WTC11 (cell line): ENCODE measurements at regions not wholly inside any gene's neighbourhood (a gene's known extent, or its start where the extent isn't known, plus 50 kb on each side); places are given as distances from the start of the nearest gene placed in this dataset.

Experiments
- ATAC-seq: fragments of 200-7000 bp; cut with Tn5 transposase; 2 replicates; pipeline ENCODE4 v1.10.0; 2021; ENCODE audit warnings: mild to moderate bottlenecking, moderate library complexity
- CTCF ChIA-PET: fragments of 300-600 bp; sonication (Branson Sonifier 250); formaldehyde crosslinking; loops from one replicate; lab custom pipeline; 2021; ENCODE audit warnings: antibody characterized with exemption; lab: Charles Lee
- POLR2A ChIA-PET: fragments of 350-600 bp; sonication (Branson Sonifier 250); formaldehyde crosslinking; loops from one replicate; lab custom pipeline; 2021; ENCODE audit warnings: antibody characterized with exemption; lab: Charles Lee
- DNase-seq: peaks from one replicate; pipeline ENCODE4 v3.0.0; 2021; ENCODE audit warnings: low spot score
- H3K27ac Mint-ChIP-seq: 2 replicates; pipeline ENCODE4 v1.8.0; 2021; ENCODE audit warnings: mixed read lengths
- H3K27me3 Mint-ChIP-seq: 2 replicates; pipeline ENCODE4 v1.8.0; 2021; ENCODE audit warnings: low read depth, mild to moderate bottlenecking, moderate library complexity, mixed read lengths
- H3K36me3 Mint-ChIP-seq: 2 replicates; pipeline ENCODE4 v1.8.0; 2021; ENCODE audit warnings: mixed read lengths
- H3K4me1 Mint-ChIP-seq: 2 replicates; pipeline ENCODE4 v1.8.0; 2022; ENCODE audit warnings: mixed read lengths
- H3K4me3 Mint-ChIP-seq: 2 replicates; pipeline ENCODE4 v1.8.0; 2021; ENCODE audit warnings: mild to moderate bottlenecking, moderate library complexity, mixed read lengths
- H3K9me3 Mint-ChIP-seq: 2 replicates; pipeline ENCODE4 v1.8.0; 2021; ENCODE audit warnings: mixed read lengths
- CBFB ChIP-seq: sonication (generic); formaldehyde crosslinking; IDR thresholded peaks from 2 replicates; pipeline ENCODE4 v1.8.1; 2022; ENCODE audit warnings: mild to moderate bottlenecking, low read depth, missing genetic modification reagents
- CREB1 ChIP-seq: sonication (generic); formaldehyde crosslinking; IDR thresholded peaks from 2 replicates; pipeline ENCODE4 v1.8.0; 2023; ENCODE audit warnings: mild to moderate bottlenecking, missing genetic modification reagents
- FOXJ3 ChIP-seq: sonication (generic); formaldehyde crosslinking; IDR thresholded peaks from 2 replicates; pipeline ENCODE4 v1.9.0; 2021; ENCODE audit warnings: missing genetic modification reagents, mild to moderate bottlenecking, borderline replicate concordance
- GRHL2 ChIP-seq: fragments of 250-450 bp; sonication (Bioruptor Pico); IDR thresholded peaks from 2 replicates; pipeline ENCODE4 v1.8.0; 2022; ENCODE audit warnings: mild to moderate bottlenecking, moderate library complexity; ENCODE audit not compliant: insufficient replicate concordance, severe bottlenecking
- MXD4 ChIP-seq: fragments of 250-450 bp; sonication (Bioruptor Pico); IDR thresholded peaks from 2 replicates; pipeline ENCODE4 v1.8.0; 2021; ENCODE audit warnings: mild to moderate bottlenecking, moderate library complexity, borderline replicate concordance
- NFE2L1 ChIP-seq: sonication (generic); formaldehyde crosslinking; IDR thresholded peaks from 2 replicates; pipeline ENCODE4 v1.8.1; 2023; ENCODE audit warnings: missing genetic modification reagents
- NFYB ChIP-seq: sonication (generic); formaldehyde crosslinking; conservative IDR thresholded peaks from 2 replicates; pipeline ENCODE4 v1.8.0; 2022; ENCODE audit warnings: low read depth, missing genetic modification reagents
- PRDM15 ChIP-seq: sonication (generic); formaldehyde crosslinking; IDR thresholded peaks from 2 replicates; pipeline ENCODE4 v1.8.0; 2022; ENCODE audit warnings: missing genetic modification reagents
- PRRX2 ChIP-seq: fragments of 250-450 bp; sonication (Bioruptor Pico); IDR thresholded peaks from 2 replicates; pipeline ENCODE4 v1.8.0; 2021; ENCODE audit warnings: mild to moderate bottlenecking
- RORB ChIP-seq: fragments of 250-450 bp; sonication (Bioruptor Pico); IDR thresholded peaks from 2 replicates; pipeline ENCODE4 v1.9.0; 2021; ENCODE audit warnings: mild to moderate bottlenecking
- SMAD3 ChIP-seq: sonication (generic); formaldehyde crosslinking; IDR thresholded peaks from 2 replicates; pipeline ENCODE4 v1.8.0; 2022; ENCODE audit warnings: missing genetic modification reagents, mild to moderate bottlenecking, borderline replicate concordance
- SOX15 ChIP-seq: fragments of 250-450 bp; sonication (Bioruptor Pico); IDR thresholded peaks from 2 replicates; pipeline ENCODE4 v1.9.0; 2021; ENCODE audit warnings: mild to moderate bottlenecking
- ZMAT4 ChIP-seq: fragments of 250-450 bp; sonication (Bioruptor Pico); IDR thresholded peaks from 2 replicates; pipeline ENCODE4 v1.9.0; 2021; ENCODE audit warnings: mild to moderate bottlenecking
- ZNF121 ChIP-seq: sonication (generic); formaldehyde crosslinking; IDR thresholded peaks from 2 replicates; pipeline ENCODE4 v1.8.0; 2023; ENCODE audit warnings: missing genetic modification reagents
- ZNF219 ChIP-seq: sonication (generic); formaldehyde crosslinking; IDR thresholded peaks from 2 replicates; pipeline ENCODE4 v1.8.0; 2023; ENCODE audit warnings: missing genetic modification reagents, mild to moderate bottlenecking, borderline replicate concordance
- ZNF232 ChIP-seq: sonication (generic); formaldehyde crosslinking; IDR thresholded peaks from 2 replicates; pipeline ENCODE4 v1.8.0; 2022; ENCODE audit warnings: mild to moderate bottlenecking, missing genetic modification reagents
- ZNF281 ChIP-seq: sonication (generic); formaldehyde crosslinking; IDR thresholded peaks from 2 replicates; pipeline ENCODE4 v1.8.0; 2023; ENCODE audit warnings: mild to moderate bottlenecking, missing genetic modification reagents
- ZNF396 ChIP-seq: fragments of 250-450 bp; sonication (Bioruptor Pico); IDR thresholded peaks from 2 replicates; pipeline ENCODE4 v1.8.0; 2021; ENCODE audit warnings: mild to moderate bottlenecking, moderate library complexity, borderline replicate concordance
- TF ChIP-seq, protein P1 (sequence below): sonication (generic); formaldehyde crosslinking; IDR thresholded peaks from 2 replicates; pipeline ENCODE4 v1.8.1; 2022; ENCODE audit warnings: low read depth, missing genetic modification reagents, borderline replicate concordance

DNA sequence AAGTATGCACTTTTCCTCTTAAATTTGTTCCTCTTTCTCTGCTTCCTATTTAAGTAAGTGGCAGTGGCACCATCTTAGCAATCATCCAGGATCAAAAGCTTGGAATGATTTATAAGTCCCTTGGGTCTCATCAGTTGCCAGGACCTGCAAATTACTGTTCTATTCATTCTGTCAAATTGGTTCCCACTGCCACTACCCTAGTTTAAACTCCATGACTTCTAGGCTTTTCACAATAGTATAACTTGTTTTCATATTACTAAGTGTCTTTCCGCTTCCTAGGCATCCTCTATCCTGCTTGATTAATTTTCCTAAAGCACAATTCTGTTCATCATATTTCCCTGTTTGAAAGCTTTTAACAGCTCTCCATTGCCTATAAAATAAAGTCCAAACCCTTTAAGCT, 363.9 kb upstream of the MEF2C start (continued):
- TF ChIP-seq ZNF281 (CRISPR knock-in tag), result no peak
- TF ChIP-seq PRRX2 (CRISPR knock-in tag), result no peak
- TF ChIP-seq ZNF232 (CRISPR knock-in tag), result no peak
- no peak for TF ChIP-seq NFE2L1
- no peak for TF ChIP-seq ZNF219 (CRISPR knock-in tag)
- TF ChIP-seq MXD4 (CRISPR knock-in tag), result no peak
- no peak for TF ChIP-seq SMAD3 (CRISPR knock-in tag)

DNA sequence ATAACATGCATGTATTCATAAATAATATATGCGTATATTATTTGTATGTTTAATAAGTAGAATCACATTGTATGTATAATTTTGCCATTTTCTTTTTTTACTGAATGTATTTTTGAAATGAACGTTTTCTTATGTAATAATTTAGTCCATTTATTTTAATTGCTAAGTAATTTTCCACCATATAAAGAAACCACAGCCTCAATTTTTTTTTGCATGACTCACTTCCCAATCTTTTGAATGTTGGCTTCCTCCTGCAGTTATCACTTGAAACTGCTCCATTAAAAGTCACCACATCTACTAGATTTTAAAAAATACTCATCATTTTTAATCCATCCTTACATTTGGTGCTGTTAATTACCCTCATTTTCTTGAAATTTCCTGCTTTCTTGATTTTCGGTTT, 363.3 kb upstream of the MEF2C start:
- peaks cover 3% of the 10 kb centered on the region; the same call in 1 of the 2 replicates for H3K4me1 Mint-ChIP-seq
- TF ChIP-seq RORB (CRISPR knock-in tag) (no peak), ZMAT4 (no peak), ZNF121 (CRISPR knock-in tag) (no peak), CBFB (CRISPR knock-in tag) (no peak), NFYB (CRISPR knock-in tag) (no peak), SOX15 (no peak), ZNF396 (CRISPR knock-in tag) (no peak), CREB1 (CRISPR knock-in tag) (no peak), FOXJ3 (no peak), PRDM15 (no peak)
- TF ChIP-seq, protein P1, sequence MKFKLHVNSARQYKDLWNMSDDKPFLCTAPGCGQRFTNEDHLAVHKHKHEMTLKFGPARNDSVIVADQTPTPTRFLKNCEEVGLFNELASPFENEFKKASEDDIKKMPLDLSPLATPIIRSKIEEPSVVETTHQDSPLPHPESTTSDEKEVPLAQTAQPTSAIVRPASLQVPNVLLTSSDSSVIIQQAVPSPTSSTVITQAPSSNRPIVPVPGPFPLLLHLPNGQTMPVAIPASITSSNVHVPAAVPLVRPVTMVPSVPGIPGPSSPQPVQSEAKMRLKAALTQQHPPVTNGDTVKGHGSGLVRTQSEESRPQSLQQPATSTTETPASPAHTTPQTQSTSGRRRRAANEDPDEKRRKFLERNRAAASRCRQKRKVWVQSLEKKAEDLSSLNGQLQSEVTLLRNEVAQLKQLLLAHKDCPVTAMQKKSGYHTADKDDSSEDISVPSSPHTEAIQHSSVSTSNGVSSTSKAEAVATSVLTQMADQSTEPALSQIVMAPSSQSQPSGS (CRISPR knock-in tag), result no peak
- TF ChIP-seq, all 79 proteins: peak for 0
- no peak overlapping the region for H3K4me3 Mint-ChIP-seq
- no peak overlapping the region for H3K27ac Mint-ChIP-seq
- no peaks in the 10 kb centered on the region for H3K27me3 Mint-ChIP-seq
- no peaks in the 10 kb centered on the region for H3K9me3 Mint-ChIP-seq
- ChIA-PET POLR2A (no interaction called here), CTCF (no interaction called here)
- DNase-seq (no peak), ATAC-seq (no peak)
- no peaks in the 10 kb centered on the region for H3K36me3 Mint-ChIP-seq

GRCh38 chr5:89243611-89244010, 360.6 kb upstream of the MEF2C start:
- CTCF ChIA-PET, result no interaction called here
- H3K27me3 Mint-ChIP-seq, result no peaks in the 10 kb centered on the region
- H3K4me1 Mint-ChIP-seq, result no peaks in the 10 kb centered on the region

More at GRCh38 chr5:89243611-89244010, 360.6 kb upstream of the MEF2C start:
- TF ChIP-seq GRHL2 (no peak), CBFB (CRISPR knock-in tag) (no peak)
- Mint-ChIP-seq H3K36me3 (no peaks in the 10 kb centered on the region), H3K27ac (no peak overlapping the region), H3K4me3 (no peak overlapping the region), H3K9me3 (no peaks in the 10 kb centered on the region)
- POLR2A ChIA-PET, result no interaction called here
- no peak for DNase-seq
- ATAC-seq, result no peak
